GM18951 (cell line): ENCODE measurements at regions not wholly inside any gene's neighbourhood (a gene's known extent, or its start where the extent isn't known, plus 50 kb on each side); places are given as distances from the start of the nearest gene placed in this dataset.

Experiments
- in situ Hi-C: fragments of 300-500 bp; cut with MboI; formaldehyde crosslinking; loops from one replicate; pipeline ENCODE4 v1.12.0; 2022; ENCODE audit warnings: low sequenced_read_pairs, mixed read lengths, inconsistent platforms; ENCODE audit not compliant: unreplicated experiment

GRCh38 chr12:63724825-63725224, 54.9 kb upstream of the RXYLT1 start:
- in situ Hi-C loops, result loop anchor here (5.0 kb wide), 1 partner anchor 193 kb away; no protein-coding TSS in a partner anchor
